ENCODE measurements at regions not wholly inside any gene's neighbourhood (a gene's known extent, or its start where the extent isn't known, plus 50 kb on each side); places are given as distances from the start of the nearest gene placed in this dataset.
"Not testable (repeated sequence)": the region's sequence is repeated elsewhere in the genome, so short reads cannot be mapped to it uniquely, and the experiment has no call there.

DNA sequence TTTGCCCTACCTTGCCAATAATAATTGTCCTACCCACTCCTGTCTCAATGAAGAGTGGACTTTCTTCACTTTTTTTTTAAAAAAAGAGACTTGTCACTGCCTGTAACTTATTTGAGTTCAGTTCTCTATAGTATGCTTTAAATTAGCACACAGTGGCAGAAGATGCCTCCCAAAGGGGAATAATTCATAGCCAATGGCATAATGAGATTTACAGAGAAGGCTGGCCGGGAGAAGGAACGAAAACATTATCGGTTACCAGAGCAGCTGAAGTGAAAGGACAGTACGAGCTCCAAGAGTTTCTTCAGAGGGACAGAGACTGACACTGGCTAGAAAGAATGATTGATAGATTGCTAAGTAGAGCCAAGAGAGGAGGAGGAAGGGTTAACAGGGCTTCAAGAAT, 356.3 kb downstream of the EMP1 start:
- no peak for DNase-seq

- DNase-seq = no peak
Observed at GRCh38 chr12:13547283-13547682, 350.8 kb downstream of the EMP1 start.

DNA sequence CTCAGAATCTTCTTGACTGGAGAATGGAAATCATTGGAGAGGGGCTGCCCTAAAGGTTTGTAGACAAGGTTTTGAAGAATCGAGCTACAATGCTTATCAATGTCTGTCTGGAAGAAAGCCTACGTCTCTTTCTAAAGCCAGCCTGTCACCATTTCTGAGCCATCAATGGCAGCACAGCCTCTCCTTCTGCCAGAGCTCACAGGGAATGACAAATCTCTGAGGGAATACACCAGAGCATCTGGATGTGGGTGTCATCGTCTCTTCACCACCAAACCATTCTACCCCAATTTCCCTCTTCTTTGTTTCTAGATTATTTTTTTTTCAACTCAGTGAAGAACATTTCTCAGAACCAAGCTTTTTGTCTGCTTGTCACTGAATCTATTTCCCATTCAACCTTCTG, 349.7 kb downstream of the EMP1 start:
- no peak for DNase-seq

GRCh38 chr12:13539051-13539450, 342.5 kb downstream of the EMP1 start:
- peak; percentile 10 for DNase-seq

- DNase-seq = no peak
Observed at GRCh38 chr12:13538136-13538535, 341.6 kb downstream of the EMP1 start.

DNA sequence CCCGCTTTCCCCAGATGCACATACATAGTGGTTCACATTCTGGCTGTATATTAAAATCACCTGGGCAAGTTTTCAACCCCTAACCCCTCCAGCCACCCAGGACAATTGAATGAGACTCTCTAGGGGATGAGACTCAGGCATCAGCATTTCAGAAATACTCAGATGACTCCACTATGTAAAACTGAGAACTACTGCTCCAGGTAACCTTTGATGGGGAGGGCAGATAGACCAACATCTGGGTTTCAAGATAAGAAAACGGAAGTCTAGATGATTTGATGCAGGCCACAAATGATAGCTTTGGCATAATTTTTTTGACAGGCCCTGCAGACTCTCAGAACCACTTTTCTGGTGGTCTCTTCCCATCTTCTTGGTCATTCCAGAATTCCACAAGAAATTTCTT, 341.1 kb downstream of the EMP1 start:
- DNase-seq = no peak

GRCh38 chr12:13536219-13536910, 339.8 kb downstream of the EMP1 start:
- no peak for DNase-seq

GRCh38 chr12:13534645-13535398, 338.3 kb downstream of the EMP1 start:
- peak; percentile 67 for DNase-seq

DNA sequence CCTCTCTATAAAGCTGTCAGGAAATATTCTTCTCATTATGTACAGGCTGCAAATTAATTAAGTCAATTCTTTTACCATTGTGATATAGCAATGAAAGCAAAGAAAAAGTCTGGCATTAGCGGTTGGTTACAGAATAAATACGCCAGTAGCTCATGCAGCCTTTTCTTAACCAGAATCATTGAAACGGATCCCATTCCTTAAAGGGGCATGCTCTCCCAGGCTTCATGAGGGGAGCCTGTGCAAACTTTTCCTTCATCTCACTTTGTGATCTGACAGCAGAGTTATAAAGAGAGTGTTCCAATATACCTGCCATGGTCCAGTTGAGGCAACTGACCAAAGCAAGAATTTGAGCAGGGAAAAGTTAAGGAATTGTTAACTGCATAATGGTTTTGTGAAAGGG, 337.7 kb downstream of the EMP1 start:
- DNase-seq = no peak

GRCh38 chr12:13530966-13531365, 334.4 kb downstream of the EMP1 start:
- DNase-seq = no peak

DNA sequence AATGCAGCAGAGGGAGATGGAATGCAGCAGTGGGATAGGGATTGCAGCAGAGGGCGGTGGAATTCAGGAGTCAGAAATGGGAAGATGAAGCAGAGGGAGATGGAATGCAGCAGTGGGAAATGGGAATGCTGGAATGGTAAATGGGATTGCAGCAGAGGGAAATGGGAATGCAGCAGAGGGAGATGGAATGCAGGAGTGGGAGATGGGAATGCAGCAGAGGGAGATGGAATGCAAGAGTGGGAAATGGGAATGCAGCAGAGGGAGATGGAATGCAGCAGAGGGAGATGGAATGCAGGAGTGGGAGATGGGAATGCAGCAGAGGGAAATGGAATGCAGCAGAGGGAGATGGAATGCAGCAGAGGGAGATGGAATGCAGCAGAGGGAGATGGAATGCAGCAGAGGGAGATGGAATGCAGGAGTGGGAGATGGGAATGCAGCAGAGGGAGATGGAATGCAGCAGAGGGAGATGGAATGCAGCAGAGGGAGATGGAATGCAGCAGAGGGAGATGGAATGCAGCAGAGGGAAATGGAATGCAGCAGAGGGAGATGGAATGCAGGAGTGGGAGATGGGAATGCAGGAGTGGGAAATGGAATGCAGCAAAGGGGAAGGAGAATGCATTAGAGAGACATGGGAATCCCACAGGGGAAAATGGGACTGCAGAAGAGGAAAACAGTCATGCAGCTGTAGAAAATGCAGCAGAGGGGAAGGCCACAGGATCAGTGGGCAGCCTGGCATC, 329.8 kb downstream of the EMP1 start:
- DNase-seq = peak; percentile 21

GRCh38 chr12:13523536-13524307, 327.2 kb downstream of the EMP1 start:
- DNase-seq = no peak

GRCh38 chr12:13518034-13518433, 321.5 kb downstream of the EMP1 start:
- not testable (repeated sequence) for DNase-seq

- DNase-seq = no peak
Observed at GRCh38 chr12:13509740-13510139, 313.2 kb downstream of the EMP1 start.

GRCh38 chr12:13505636-13506035, 309.1 kb downstream of the EMP1 start:
- DNase-seq = no peak

DNA sequence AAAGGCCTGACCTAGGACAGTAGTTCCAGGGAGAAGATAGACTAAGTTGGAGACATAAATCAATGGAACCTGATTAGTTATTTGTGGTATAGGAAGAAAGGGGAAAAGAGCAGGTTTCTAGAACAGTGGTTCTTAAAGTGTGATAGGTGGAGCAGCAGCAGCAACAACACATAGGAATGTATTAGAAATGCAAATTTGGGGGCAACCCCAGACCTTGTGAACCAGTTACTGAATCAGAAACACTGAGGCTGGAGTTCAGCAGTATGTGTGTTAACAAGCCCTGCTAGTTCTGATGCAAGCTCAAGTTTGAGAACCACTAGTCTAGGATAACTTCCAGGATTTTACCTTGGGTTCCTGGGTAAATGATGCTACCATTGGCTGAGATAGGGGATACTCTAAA, 308.7 kb downstream of the EMP1 start:
- no peak for DNase-seq

- no peak for DNase-seq
Observed at GRCh38 chr12:13504736-13505135, 308.2 kb downstream of the EMP1 start.

GRCh38 chr12:13504074-13504473, 307.5 kb downstream of the EMP1 start:
- DNase-seq = peak; percentile 55

DNA sequence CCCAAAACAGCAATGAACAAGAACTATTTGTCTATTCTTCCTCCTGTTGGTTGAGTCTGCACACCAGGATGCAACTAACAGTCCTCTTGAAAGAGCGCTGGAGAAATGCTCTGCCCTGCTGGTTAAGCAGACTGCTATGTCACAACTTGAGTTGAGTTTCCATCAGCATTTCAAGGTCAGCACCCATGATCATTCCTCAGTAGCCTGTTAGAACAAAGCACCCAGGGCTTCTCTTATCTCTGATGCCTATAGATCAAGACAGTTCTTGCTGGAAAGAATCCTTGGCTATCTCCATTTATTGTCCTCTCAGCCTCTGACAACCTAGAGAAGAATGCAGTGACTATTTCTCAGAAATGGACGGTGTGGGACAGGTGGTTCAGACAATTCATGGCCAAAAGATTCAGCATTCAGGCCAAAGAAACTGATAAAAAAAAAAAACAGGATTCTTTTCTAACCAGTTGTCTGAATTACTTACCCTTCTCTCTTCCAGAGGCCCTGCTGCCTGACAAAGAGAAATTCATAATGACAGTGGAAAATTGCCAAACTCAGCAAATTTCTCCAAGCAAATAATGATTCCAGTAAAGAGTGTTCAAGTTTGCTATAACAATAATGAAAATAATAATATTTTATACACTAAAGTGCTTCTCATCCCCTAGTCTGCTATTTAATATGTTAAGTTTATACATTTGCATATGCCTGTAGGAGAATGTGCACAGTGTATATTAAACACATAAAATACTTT, 306.7 kb downstream of the EMP1 start:
- peak; percentile 20 for DNase-seq

- no peak for DNase-seq
Observed at GRCh38 chr12:13499008-13499407, 302.5 kb downstream of the EMP1 start.

DNA sequence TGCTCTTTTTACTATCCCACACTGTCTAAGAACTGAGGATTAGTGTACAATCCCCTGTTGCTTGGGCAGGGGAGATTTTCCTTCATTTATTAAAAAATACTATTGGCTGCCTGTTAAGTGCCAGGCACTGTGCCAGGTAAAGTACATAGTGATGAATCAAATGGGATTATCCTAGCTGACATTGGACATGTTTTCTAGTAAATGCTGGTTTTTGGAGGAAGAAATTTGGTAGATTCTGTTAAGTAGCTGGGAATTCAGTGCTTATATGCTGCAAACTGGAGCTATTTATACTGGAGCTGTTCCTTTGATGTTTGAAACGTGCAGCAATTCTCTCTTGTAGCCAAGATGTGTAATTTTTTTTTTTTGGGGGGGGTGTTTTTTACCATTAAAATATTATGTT, 299.6 kb downstream of the EMP1 start:
- no peak for DNase-seq

DNA sequence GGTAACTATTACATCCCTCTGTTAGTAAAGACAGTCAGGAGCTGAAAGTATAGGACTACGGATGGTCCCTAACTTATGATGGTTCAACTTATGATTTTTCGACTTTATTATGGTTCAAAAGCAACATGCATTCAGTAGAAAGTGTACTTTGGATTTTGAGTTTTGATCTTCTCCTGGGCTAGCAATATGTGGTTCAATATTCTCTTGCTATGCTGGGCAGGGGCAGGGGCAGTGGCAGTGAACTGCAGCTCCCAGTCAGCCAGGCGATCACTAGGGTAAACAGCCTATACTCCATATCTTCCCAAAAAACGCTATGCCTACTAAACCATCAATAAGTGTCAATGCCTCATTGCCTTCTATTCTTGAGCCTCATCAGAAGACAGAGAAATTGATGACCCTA, 292.7 kb downstream of the EMP1 start:
- DNase-seq = no peak

All from fibroblast of upper back skin (primary cell).